ENCODE measurements at regions not wholly inside any gene's neighbourhood (a gene's known extent, or its start where the extent isn't known, plus 50 kb on each side); places are given as distances from the start of the nearest gene placed in this dataset.

DNA sequence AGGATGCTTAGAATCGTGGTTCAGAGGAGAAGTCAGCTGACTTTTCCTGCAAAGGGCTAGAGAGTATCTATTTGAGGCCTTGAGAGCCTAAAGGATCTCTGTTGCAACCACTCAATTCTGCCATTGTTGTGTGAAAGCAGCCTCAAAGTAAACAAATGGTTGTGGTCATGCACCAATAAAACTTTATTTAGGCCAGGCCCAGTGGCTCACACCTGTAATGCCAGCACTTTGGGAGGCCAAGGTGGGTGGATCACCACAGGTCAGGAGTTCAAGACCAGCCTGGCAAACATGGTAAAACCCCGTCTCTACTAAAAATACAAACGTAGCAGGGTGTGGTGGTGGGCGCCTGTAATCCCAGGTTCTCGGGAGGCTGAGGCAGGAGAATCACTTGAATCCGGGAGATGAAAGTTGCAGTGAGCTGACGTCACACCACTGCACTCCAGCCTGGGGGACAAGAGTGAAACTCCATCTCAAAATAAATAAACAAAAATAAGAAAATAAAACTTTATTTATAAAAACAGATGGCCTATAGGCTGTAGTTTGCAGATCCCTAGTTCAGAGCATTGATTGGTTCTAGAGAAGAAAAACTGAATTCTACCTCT is 135.9 kb upstream of the KLF4 start:
- H4K5ac ChIP-seq (ENCODE audit: low read depth, low read length): no peak overlapping the region
- no peak overlapping the region for H3K4me3 ChIP-seq (ENCODE audit: insufficient read depth, low read depth, low read length)
- in situ Hi-C loops (cut with MboI; ENCODE audit: low sequenced_read_pairs) (no loop called here), intact Hi-C loops (cut with micrococcal nuclease) (no loop called here), dilution Hi-C loops (cut with HindIII; ENCODE audit: low sequenced_read_pairs, unreplicated experiment) (no loop called here)
- no TSS peak for BruUV-seq (replicated peaks)
- no peak overlapping the region for H3K56ac ChIP-seq (ENCODE audit: extremely low read depth, insufficient read depth, low read length)
- H3K36me3 ChIP-seq (ENCODE audit: control insufficient read depth, insufficient read depth, low read length): no peaks in the 10 kb centered on the region
- no peak for DNase-seq
- no peaks in the 10 kb centered on the region; the same call in 1 of the 2 replicates for H4K20me1 ChIP-seq (ENCODE audit: insufficient read depth, low read length)
- no peak overlapping the region for H2BK5ac ChIP-seq (ENCODE audit: low read depth, low read length, poor library complexity, severe bottlenecking)
- TF ChIP-seq RAD21 (IDR thresholded peaks at IDR 0.05; ENCODE audit: low read length): no peak
- H2AFZ ChIP-seq (replicated peaks; ENCODE audit: low read length, poor library complexity): no peak overlapping the region
- no peak overlapping the region for H3K23ac ChIP-seq (ENCODE audit: low read depth, low read length)
- no peak overlapping the region for H3K4ac ChIP-seq (ENCODE audit: low read depth, low read length)
- no peaks in the 10 kb centered on the region for H3K79me1 ChIP-seq (ENCODE audit: low read depth in 1 of 2, low read length in 2 of 2)
- H2BK20ac ChIP-seq (ENCODE audit: low read depth, low read length): no peak overlapping the region
- no peak overlapping the region for H4K8ac ChIP-seq (ENCODE audit: low read depth in 2 of 2, low read length in 2 of 2)
- ChIA-PET CTCF (interaction anchor here (0.7 kb wide), 1 partner anchor 596 kb away, joined by 3 read pairs; no protein-coding TSS in a partner anchor), POLR2A (ENCODE audit: unreplicated experiment) (no interaction called here)
- no peak overlapping the region for H4K91ac ChIP-seq (ENCODE audit: insufficient read depth, low read depth, low read length)
- WGBS, 2 experiments (ENCODE audit: extremely low coverage in 2 of 2, insufficient read length in 1 of 2): no CpG with 5 or more reads among the region's 7 CpGs
- H2BK120ac ChIP-seq (ENCODE audit: low read depth, low read length): no peak overlapping the region
- H3K27me3 ChIP-seq (ENCODE audit: control insufficient read depth, insufficient read depth, low read length): peaks cover 7% of the 10 kb centered on the region
- H2AK5ac ChIP-seq (ENCODE audit: low read depth, low read length): no peak overlapping the region
- no peak overlapping the region for H3K9ac ChIP-seq (ENCODE audit: low read depth, low read length)
- H2BK15ac ChIP-seq (ENCODE audit: low read depth, low read length): no peak overlapping the region
- no peaks in the 10 kb centered on the region for H3K9me1 ChIP-seq (ENCODE audit: insufficient read depth, low read length)
- no peak for ATAC-seq (ENCODE audit: low read depth)
- H3K18ac ChIP-seq (ENCODE audit: low read depth, low read length): no peak overlapping the region
- H3K4me1 ChIP-seq (ENCODE audit: control insufficient read depth, insufficient read depth, low read length): peaks cover 3% of the 10 kb centered on the region; the same call in 1 of the 2 replicates
- no peak overlapping the region for H2AK9ac ChIP-seq (replicated peaks; ENCODE audit: low read depth, low read length, poor library complexity)
- H3K9me3 ChIP-seq (ENCODE audit: control insufficient read depth, insufficient read depth, low read length): no peaks in the 10 kb centered on the region
- no peak overlapping the region for H3K27ac ChIP-seq (ENCODE audit: insufficient read depth, low read length)
- H3K4me2 ChIP-seq (ENCODE audit: low read depth, low read length): no peak overlapping the region
- no peak overlapping the region for H3K14ac ChIP-seq (replicated peaks; ENCODE audit: low read depth, low read length)
